Activated naive CD4-positive, alpha-beta T cell treated with anti-CD3 and anti-CD28 coated beads for 36 hours (primary cell): ENCODE measurements at regions not wholly inside any gene's neighbourhood (a gene's known extent, or its start where the extent isn't known, plus 50 kb on each side); places are given as distances from the start of the nearest gene placed in this dataset.

Experiments
- CTCF ChIA-PET: fragments of 350-600 bp; sonication (Branson Sonifier 250); formaldehyde crosslinking; loops from one replicate; lab custom pipeline; 2021; ENCODE audit warnings: antibody characterized with exemption; lab: Charles Lee
- DNase-seq: peaks from one replicate; pipeline ENCODE4 v3.0.0-alpha.2; 2020
- H3K27ac Mint-ChIP-seq: one replicate; pipeline ENCODE4 v1.8.0; 2021; ENCODE audit warnings: mild to moderate bottlenecking, mixed read lengths
- H3K27me3 Mint-ChIP-seq: one replicate; pipeline ENCODE4 v1.8.0; 2021; ENCODE audit warnings: low read depth, mixed read lengths
- H3K36me3 Mint-ChIP-seq: one replicate; pipeline ENCODE4 v1.8.0; 2021; ENCODE audit warnings: low read depth, mixed read lengths
- H3K4me1 Mint-ChIP-seq: one replicate; pipeline ENCODE4 v1.8.0; 2021; ENCODE audit warnings: low read depth, mixed read lengths
- H3K4me3 Mint-ChIP-seq: one replicate; pipeline ENCODE4 v1.8.0; 2021; ENCODE audit warnings: mild to moderate bottlenecking, moderate library complexity, mixed read lengths
- H3K9me3 Mint-ChIP-seq: one replicate; pipeline ENCODE4 v1.8.0; 2021; ENCODE audit warnings: mixed read lengths
- intact Hi-C: fragments of 100-400 bp; cut with micrococcal nuclease; formaldehyde crosslinking; loops from one replicate; pipeline ENCODE4 v1.15.1; 2023

- CTCF ChIA-PET = no interaction called here
- Mint-ChIP-seq H3K27me3 (no peaks in the 10 kb centered on the region), H3K36me3 (no peaks in the 10 kb centered on the region), H3K9me3 (peaks cover 2% of the 10 kb centered on the region), H3K27ac (no peak overlapping the region), H3K4me3 (no peak overlapping the region), H3K4me1 (no peaks in the 10 kb centered on the region)
- intact Hi-C loops = no loop called here
- no peak for DNase-seq
These were observed 328.7 kb downstream of the CTTN start for GRCh38 chr11:70727021-70727420.

- CTCF ChIA-PET = no interaction called here
- Mint-ChIP-seq H3K9me3 (peaks cover 2% of the 10 kb centered on the region), H3K4me3 (no peak overlapping the region)
These were observed 329.7 kb downstream of the CTTN start for GRCh38 chr11:70727899-70728620.

GRCh38 chr11:70729949-70730348 lies 331.6 kb downstream of the CTTN start:
- intact Hi-C loops = no loop called here
- no peak overlapping the region for H3K4me3 Mint-ChIP-seq
- no peaks in the 10 kb centered on the region for H3K36me3 Mint-ChIP-seq
- peaks cover 2% of the 10 kb centered on the region for H3K9me3 Mint-ChIP-seq
- DNase-seq = no peak
- CTCF ChIA-PET = no interaction called here
- H3K27me3 Mint-ChIP-seq = peaks cover 3% of the 10 kb centered on the region
- H3K4me1 Mint-ChIP-seq = no peaks in the 10 kb centered on the region
- H3K27ac Mint-ChIP-seq = peak overlapping the region; percentile 16

More at GRCh38 chr11:70727899-70728620, 329.7 kb downstream of the CTTN start:
- Mint-ChIP-seq H3K27ac (no peak overlapping the region), H3K4me1 (no peaks in the 10 kb centered on the region), H3K27me3 (peaks cover 3% of the 10 kb centered on the region), H3K36me3 (no peaks in the 10 kb centered on the region)
- no peak for DNase-seq
- intact Hi-C loops = no loop called here

- Mint-ChIP-seq H3K27ac (peak overlapping the region; percentile 16), H3K9me3 (peaks cover 2% of the 10 kb centered on the region), H3K27me3 (peaks cover 3% of the 10 kb centered on the region), H3K4me1 (no peaks in the 10 kb centered on the region), H3K36me3 (no peaks in the 10 kb centered on the region), H3K4me3 (no peak overlapping the region)
- CTCF ChIA-PET = no interaction called here
- DNase-seq = no peak
- intact Hi-C loops = no loop called here
These were observed 332.1 kb downstream of the CTTN start for GRCh38 chr11:70730411-70730810.

- Mint-ChIP-seq H3K27ac (no peak overlapping the region), H3K27me3 (peaks cover 6% of the 10 kb centered on the region), H3K9me3 (peaks cover 2% of the 10 kb centered on the region), H3K4me1 (no peaks in the 10 kb centered on the region), H3K4me3 (no peak overlapping the region), H3K36me3 (no peaks in the 10 kb centered on the region)
- no peak for DNase-seq
- intact Hi-C loops = no loop called here
- CTCF ChIA-PET = no interaction called here
These were observed 333.1 kb downstream of the CTTN start for GRCh38 chr11:70731271-70732022.

- peaks cover 6% of the 10 kb centered on the region for H3K27me3 Mint-ChIP-seq
- intact Hi-C loops = no loop called here
- CTCF ChIA-PET = no interaction called here
- no peak overlapping the region for H3K27ac Mint-ChIP-seq
- no peak overlapping the region for H3K4me3 Mint-ChIP-seq
- no peaks in the 10 kb centered on the region for H3K36me3 Mint-ChIP-seq
- DNase-seq = no peak
- H3K9me3 Mint-ChIP-seq = no peaks in the 10 kb centered on the region
- H3K4me1 Mint-ChIP-seq = no peaks in the 10 kb centered on the region
These were observed 333.9 kb downstream of the CTTN start for GRCh38 chr11:70732023-70732880.

GRCh38 chr11:70732881-70733196 lies 334.5 kb downstream of the CTTN start:
- Mint-ChIP-seq H3K9me3 (no peaks in the 10 kb centered on the region), H3K36me3 (no peaks in the 10 kb centered on the region), H3K27me3 (peaks cover 6% of the 10 kb centered on the region), H3K4me1 (no peaks in the 10 kb centered on the region), H3K27ac (no peak overlapping the region), H3K4me3 (no peak overlapping the region)
- DNase-seq = no peak
- CTCF ChIA-PET = no interaction called here
- intact Hi-C loops = no loop called here

- Mint-ChIP-seq H3K4me3 (no peak overlapping the region), H3K36me3 (no peaks in the 10 kb centered on the region), H3K9me3 (no peaks in the 10 kb centered on the region), H3K27me3 (peaks cover 6% of the 10 kb centered on the region), H3K27ac (no peak overlapping the region), H3K4me1 (no peaks in the 10 kb centered on the region)
- intact Hi-C loops = no loop called here
- DNase-seq = no peak
- CTCF ChIA-PET = no interaction called here
These were observed 335.3 kb downstream of the CTTN start for GRCh38 chr11:70733327-70734325.

- no peak for DNase-seq
These were observed 336.1 kb downstream of the CTTN start for GRCh38 chr11:70734379-70734778.

GRCh38 chr11:70734911-70735310 lies 336.6 kb downstream of the CTTN start:
- no peaks in the 10 kb centered on the region for H3K36me3 Mint-ChIP-seq
- no peak overlapping the region for H3K27ac Mint-ChIP-seq
- peaks cover 6% of the 10 kb centered on the region for H3K27me3 Mint-ChIP-seq
- no peak for DNase-seq
- intact Hi-C loops = no loop called here
- no peaks in the 10 kb centered on the region for H3K4me1 Mint-ChIP-seq
- CTCF ChIA-PET = no interaction called here
- H3K9me3 Mint-ChIP-seq = no peaks in the 10 kb centered on the region
- H3K4me3 Mint-ChIP-seq = no peak overlapping the region

More at GRCh38 chr11:70734379-70734778, 336.1 kb downstream of the CTTN start:
- no peak overlapping the region for H3K27ac Mint-ChIP-seq
- intact Hi-C loops = no loop called here
- H3K36me3 Mint-ChIP-seq = no peaks in the 10 kb centered on the region
- H3K4me1 Mint-ChIP-seq = no peaks in the 10 kb centered on the region
- CTCF ChIA-PET = no interaction called here
- H3K4me3 Mint-ChIP-seq = no peak overlapping the region
- H3K27me3 Mint-ChIP-seq = peaks cover 6% of the 10 kb centered on the region
- no peaks in the 10 kb centered on the region for H3K9me3 Mint-ChIP-seq

- Mint-ChIP-seq H3K27ac (no peak overlapping the region), H3K27me3 (peaks cover 6% of the 10 kb centered on the region), H3K4me3 (no peak overlapping the region), H3K4me1 (no peaks in the 10 kb centered on the region), H3K36me3 (no peaks in the 10 kb centered on the region), H3K9me3 (no peaks in the 10 kb centered on the region)
- CTCF ChIA-PET = no interaction called here
- intact Hi-C loops = no loop called here
- DNase-seq = no peak
These were observed 337.6 kb downstream of the CTTN start for GRCh38 chr11:70735976-70736375.

GRCh38 chr11:70736461-70736860 lies 338.1 kb downstream of the CTTN start:
- Mint-ChIP-seq H3K4me3 (no peak overlapping the region), H3K36me3 (no peaks in the 10 kb centered on the region), H3K4me1 (no peaks in the 10 kb centered on the region), H3K27me3 (peaks cover 6% of the 10 kb centered on the region), H3K9me3 (no peaks in the 10 kb centered on the region), H3K27ac (no peak overlapping the region)
- no peak for DNase-seq
- CTCF ChIA-PET = no interaction called here
- intact Hi-C loops = no loop called here
